Medulla oblongata (tissue), 1 donor: ENCODE measurements at regions not wholly inside any gene's neighbourhood (a gene's known extent, or its start where the extent isn't known, plus 50 kb on each side); places are given as distances from the start of the nearest gene placed in this dataset.

ENCODE experiments used
- DNase-seq: peaks from one replicate; pipeline ENCODE4 v3.0.0-alpha.2; 2015; ENCODE audit errors: extremely low spot score

GRCh38 chr13:111394211-111394922, 73.9 kb downstream of the TEX29 start:
- no peak for DNase-seq

- DNase-seq = no peak
Measured at GRCh38 chr13:111395511-111396393, 75.3 kb downstream of the TEX29 start.

- DNase-seq = no peak
Measured at GRCh38 chr13:111396457-111396856, 76.0 kb downstream of the TEX29 start.

GRCh38 chr13:111397202-111397880, 76.9 kb downstream of the TEX29 start:
- no peak for DNase-seq

GRCh38 chr13:111398196-111398595, 77.8 kb downstream of the TEX29 start:
- DNase-seq = no peak

GRCh38 chr13:111398715-111399299, 78.4 kb downstream of the TEX29 start:
- DNase-seq = no peak

GRCh38 chr13:111399334-111399733, 78.9 kb downstream of the TEX29 start:
- no peak for DNase-seq

- no peak for DNase-seq
Measured at GRCh38 chr13:111399776-111400538, 79.5 kb downstream of the TEX29 start.

GRCh38 chr13:111401151-111401550, 80.7 kb downstream of the TEX29 start:
- DNase-seq = no peak

GRCh38 chr13:111401755-111402154, 81.3 kb downstream of the TEX29 start:
- no peak for DNase-seq

- DNase-seq = no peak
Measured at GRCh38 chr13:111402441-111402840, 82.0 kb downstream of the TEX29 start.

- DNase-seq = no peak
Measured at GRCh38 chr13:111403266-111403665, 82.8 kb downstream of the TEX29 start.

GRCh38 chr13:111404746-111405145, 84.3 kb downstream of the TEX29 start:
- DNase-seq = no peak

GRCh38 chr13:111406636-111407035, 86.2 kb downstream of the TEX29 start:
- DNase-seq = no peak

GRCh38 chr13:111407381-111408131, 87.1 kb downstream of the TEX29 start:
- no peak for DNase-seq

GRCh38 chr13:111409413-111409812, 89.0 kb downstream of the TEX29 start:
- no peak for DNase-seq

- DNase-seq = no peak
Measured at GRCh38 chr13:111410232-111411021, 90.0 kb downstream of the TEX29 start.

GRCh38 chr13:111411151-111411858, 90.9 kb downstream of the TEX29 start:
- no peak for DNase-seq
